ENCODE measurements at regions not wholly inside any gene's neighbourhood (a gene's known extent, or its start where the extent isn't known, plus 50 kb on each side); places are given as distances from the start of the nearest gene placed in this dataset.

DNA sequence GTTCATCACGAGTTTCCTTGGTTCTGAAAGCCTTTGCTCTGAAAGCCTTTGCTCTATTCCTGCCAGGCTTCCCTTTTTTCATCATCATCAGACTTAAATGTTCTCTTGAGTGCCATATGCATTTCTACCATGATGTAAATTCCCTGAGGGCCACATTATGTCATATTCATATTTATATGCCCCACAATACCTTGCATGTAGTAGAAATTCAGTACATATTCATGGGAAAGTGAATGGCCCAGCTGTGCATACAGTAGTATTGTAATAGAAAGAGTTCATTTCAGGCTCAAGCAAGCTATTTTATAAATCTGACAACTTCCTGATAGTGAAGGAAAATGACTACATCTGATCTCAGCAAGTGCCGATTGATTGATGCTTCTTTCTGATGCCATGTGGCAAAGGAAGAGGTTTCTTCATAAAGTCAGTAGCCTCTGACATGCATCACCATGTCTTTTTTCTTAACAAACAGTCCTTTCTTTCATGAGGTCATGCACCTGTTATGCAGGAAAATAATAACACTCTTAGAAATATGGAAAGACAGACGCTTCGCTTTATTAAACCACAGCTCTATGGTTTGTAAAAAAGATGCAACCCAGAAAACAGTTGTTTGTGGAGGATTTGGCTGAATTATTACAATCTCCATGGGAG is 308.7 kb downstream of the SAMD5 start:
- FAIRE-seq (no peak), DNase-seq (no peak)
- no peak overlapping the region for H3K9ac ChIP-seq (ENCODE audit: low read length in 3 of 3)
- no peaks in the 10 kb centered on the region for H3K36me3 ChIP-seq (ENCODE audit: control insufficient read depth in 2 of 3, insufficient read depth in 3 of 3, low read length in 3 of 3)
- intact Hi-C loops (cut with DNase I): no loop called here
- H3K4me3 ChIP-seq (ENCODE audit: low read length in 3 of 3): no peak overlapping the region
- H3K4me1 ChIP-seq (ENCODE audit: control insufficient read depth in 2 of 3, insufficient read depth in 2 of 3, low read depth in 1 of 3, low read length in 3 of 3): no peaks in the 10 kb centered on the region
- H3K27me3 ChIP-seq (ENCODE audit: control insufficient read depth, insufficient read depth, low read length): no peaks in the 10 kb centered on the region
- TF ChIP-seq, protein P1, sequence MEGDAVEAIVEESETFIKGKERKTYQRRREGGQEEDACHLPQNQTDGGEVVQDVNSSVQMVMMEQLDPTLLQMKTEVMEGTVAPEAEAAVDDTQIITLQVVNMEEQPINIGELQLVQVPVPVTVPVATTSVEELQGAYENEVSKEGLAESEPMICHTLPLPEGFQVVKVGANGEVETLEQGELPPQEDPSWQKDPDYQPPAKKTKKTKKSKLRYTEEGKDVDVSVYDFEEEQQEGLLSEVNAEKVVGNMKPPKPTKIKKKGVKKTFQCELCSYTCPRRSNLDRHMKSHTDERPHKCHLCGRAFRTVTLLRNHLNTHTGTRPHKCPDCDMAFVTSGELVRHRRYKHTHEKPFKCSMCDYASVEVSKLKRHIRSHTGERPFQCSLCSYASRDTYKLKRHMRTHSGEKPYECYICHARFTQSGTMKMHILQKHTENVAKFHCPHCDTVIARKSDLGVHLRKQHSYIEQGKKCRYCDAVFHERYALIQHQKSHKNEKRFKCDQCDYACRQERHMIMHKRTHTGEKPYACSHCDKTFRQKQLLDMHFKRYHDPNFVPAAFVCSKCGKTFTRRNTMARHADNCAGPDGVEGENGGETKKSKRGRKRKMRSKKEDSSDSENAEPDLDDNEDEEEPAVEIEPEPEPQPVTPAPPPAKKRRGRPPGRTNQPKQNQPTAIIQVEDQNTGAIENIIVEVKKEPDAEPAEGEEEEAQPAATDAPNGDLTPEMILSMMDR (IDR thresholded peaks at IDR 0.05; ENCODE audit: borderline replicate concordance, extremely low read depth, insufficient read depth): no peak
- H3K9me3 ChIP-seq (ENCODE audit: control insufficient read depth in 2 of 3, insufficient read depth in 1 of 3, low read length in 3 of 3): no peaks in the 10 kb centered on the region
- no peak overlapping the region for H3K27ac ChIP-seq (ENCODE audit: low read depth in 2 of 2, low read length in 2 of 2)

DNA sequence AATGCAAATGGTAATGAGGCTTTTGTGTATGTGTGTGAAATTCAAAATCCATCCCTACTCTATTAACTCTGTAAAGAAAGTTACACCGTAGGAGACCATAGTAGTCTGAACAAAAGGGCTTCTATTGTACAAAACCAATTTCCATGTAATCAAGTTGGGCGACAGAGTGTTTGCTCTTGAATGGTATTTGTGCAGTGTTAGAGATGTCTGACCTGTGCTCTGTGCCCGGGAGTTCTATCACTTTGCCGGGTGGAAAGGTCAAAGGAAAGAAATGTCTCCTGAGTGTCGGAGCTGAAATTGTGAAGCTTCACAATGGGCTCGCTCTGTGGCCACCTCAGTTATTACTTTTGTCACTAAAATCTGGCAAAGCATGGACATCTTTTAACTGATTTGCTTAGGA is 312.0 kb downstream of the SAMD5 start:
- Histone ChIP-seq H3K9me3 (ENCODE audit: control insufficient read depth in 2 of 3, insufficient read depth in 1 of 3, low read length in 3 of 3) (no peaks in the 10 kb centered on the region), H3K4me1 (ENCODE audit: control insufficient read depth in 2 of 3, insufficient read depth in 2 of 3, low read depth in 1 of 3, low read length in 3 of 3) (no peaks in the 10 kb centered on the region), H3K4me3 (ENCODE audit: low read length in 3 of 3) (no peak overlapping the region), H3K27me3 (ENCODE audit: control insufficient read depth, insufficient read depth, low read length) (no peaks in the 10 kb centered on the region), H3K27ac (ENCODE audit: low read depth in 2 of 2, low read length in 2 of 2) (no peak overlapping the region), H3K36me3 (ENCODE audit: control insufficient read depth in 2 of 3, insufficient read depth in 3 of 3, low read length in 3 of 3) (no peaks in the 10 kb centered on the region), H3K9ac (ENCODE audit: low read length in 3 of 3) (no peak overlapping the region)
- TF ChIP-seq, protein P1 (IDR thresholded peaks at IDR 0.05; ENCODE audit: borderline replicate concordance, extremely low read depth, insufficient read depth): no peak
- FAIRE-seq: no peak
- intact Hi-C loops (cut with DNase I): no loop called here
- DNase-seq: no peak

DNA sequence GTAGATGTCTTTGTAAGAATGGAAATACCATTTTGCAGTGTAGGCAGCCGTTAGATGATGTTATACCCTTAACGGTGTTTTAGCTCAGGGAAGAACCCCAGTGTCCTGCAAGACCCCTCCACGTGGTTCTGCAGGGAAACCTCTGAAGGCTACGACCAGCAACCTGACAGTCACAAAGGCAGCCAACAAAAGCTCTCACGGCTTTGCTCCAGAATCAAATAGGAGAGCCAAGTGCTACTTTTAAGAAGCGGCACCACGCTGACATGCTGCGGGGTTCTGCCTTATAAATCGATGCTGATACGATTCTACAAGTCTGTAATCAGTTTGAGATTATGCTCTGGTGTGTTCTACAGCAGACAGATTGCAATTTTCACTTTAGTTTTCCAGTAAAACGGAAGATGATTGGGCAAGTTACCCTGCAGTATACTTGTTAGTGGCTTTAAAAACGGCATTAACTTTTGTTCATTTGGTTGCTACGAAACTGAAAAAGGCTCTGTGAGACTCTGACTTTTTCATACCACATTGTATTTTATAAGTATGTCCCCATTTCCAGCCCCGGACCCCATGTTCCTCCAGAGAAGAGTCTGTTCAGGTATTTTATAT is 312.9 kb downstream of the SAMD5 start:
- Histone ChIP-seq H3K36me3 (ENCODE audit: control insufficient read depth in 2 of 3, insufficient read depth in 3 of 3, low read length in 3 of 3) (no peaks in the 10 kb centered on the region), H3K27me3 (ENCODE audit: control insufficient read depth, insufficient read depth, low read length) (no peaks in the 10 kb centered on the region), H3K9ac (ENCODE audit: low read length in 3 of 3) (no peak overlapping the region), H3K4me1 (ENCODE audit: control insufficient read depth in 2 of 3, insufficient read depth in 2 of 3, low read depth in 1 of 3, low read length in 3 of 3) (no peaks in the 10 kb centered on the region), H3K27ac (ENCODE audit: low read depth in 2 of 2, low read length in 2 of 2) (no peak overlapping the region), H3K4me3 (ENCODE audit: low read length in 3 of 3) (no peak overlapping the region), H3K9me3 (ENCODE audit: control insufficient read depth in 2 of 3, insufficient read depth in 1 of 3, low read length in 3 of 3) (no peaks in the 10 kb centered on the region)
- DNase-seq (no peak), FAIRE-seq (no peak)
- intact Hi-C loops (cut with DNase I): no loop called here
- TF ChIP-seq, protein P1 (IDR thresholded peaks at IDR 0.05; ENCODE audit: borderline replicate concordance, extremely low read depth, insufficient read depth): no peak

All from kidney (tissue), 13 donors.